Neural cell (in vitro differentiated cells): ENCODE measurements at regions not wholly inside any gene's neighbourhood (a gene's known extent, or its start where the extent isn't known, plus 50 kb on each side); places are given as distances from the start of the nearest gene placed in this dataset.

ENCODE experiments used
- RAD21 ChIP-seq: fragments of 450-650 bp; conservative IDR thresholded peaks from 2 replicates; pipeline ENCODE4 v1.6.1; 2014; ENCODE audit warnings: antibody characterized with exemption, mild to moderate bottlenecking, moderate library complexity
- TF ChIP-seq, protein P1 (sequence below): fragments of 450-650 bp; IDR thresholded peaks from 2 replicates; pipeline ENCODE4 v1.5.1; 2014; ENCODE audit warnings: antibody characterized with exemption, mild to moderate bottlenecking, moderate library complexity; ENCODE audit not compliant: poor library complexity, severe bottlenecking

DNA sequence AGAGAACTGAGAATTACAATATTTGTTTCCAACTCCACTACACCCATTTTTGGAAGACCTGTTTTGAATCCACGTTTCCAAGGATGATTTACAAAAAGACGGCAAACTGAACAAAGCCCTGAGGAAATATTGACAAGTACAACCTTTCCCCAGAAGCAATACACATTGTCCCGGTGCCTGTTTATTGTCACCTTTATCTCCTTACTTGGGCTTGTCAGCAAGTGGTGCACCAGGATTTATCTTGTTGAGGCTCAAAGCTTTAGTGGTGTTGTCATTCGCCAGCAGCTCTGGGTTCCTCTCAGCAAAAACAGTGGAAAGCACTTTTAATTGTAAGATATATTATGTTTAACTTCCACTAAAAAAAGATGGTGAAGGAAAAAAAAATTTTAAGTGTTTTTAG is 1191.9 kb upstream of the TENM4 start:
- TF ChIP-seq, protein P1, sequence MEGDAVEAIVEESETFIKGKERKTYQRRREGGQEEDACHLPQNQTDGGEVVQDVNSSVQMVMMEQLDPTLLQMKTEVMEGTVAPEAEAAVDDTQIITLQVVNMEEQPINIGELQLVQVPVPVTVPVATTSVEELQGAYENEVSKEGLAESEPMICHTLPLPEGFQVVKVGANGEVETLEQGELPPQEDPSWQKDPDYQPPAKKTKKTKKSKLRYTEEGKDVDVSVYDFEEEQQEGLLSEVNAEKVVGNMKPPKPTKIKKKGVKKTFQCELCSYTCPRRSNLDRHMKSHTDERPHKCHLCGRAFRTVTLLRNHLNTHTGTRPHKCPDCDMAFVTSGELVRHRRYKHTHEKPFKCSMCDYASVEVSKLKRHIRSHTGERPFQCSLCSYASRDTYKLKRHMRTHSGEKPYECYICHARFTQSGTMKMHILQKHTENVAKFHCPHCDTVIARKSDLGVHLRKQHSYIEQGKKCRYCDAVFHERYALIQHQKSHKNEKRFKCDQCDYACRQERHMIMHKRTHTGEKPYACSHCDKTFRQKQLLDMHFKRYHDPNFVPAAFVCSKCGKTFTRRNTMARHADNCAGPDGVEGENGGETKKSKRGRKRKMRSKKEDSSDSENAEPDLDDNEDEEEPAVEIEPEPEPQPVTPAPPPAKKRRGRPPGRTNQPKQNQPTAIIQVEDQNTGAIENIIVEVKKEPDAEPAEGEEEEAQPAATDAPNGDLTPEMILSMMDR, result no peak
- TF ChIP-seq RAD21, result no peak
